Motor neuron (in vitro differentiated cells): ENCODE measurements at regions not wholly inside any gene's neighbourhood (a gene's known extent, or its start where the extent isn't known, plus 50 kb on each side); places are given as distances from the start of the nearest gene placed in this dataset.
A peak's percentile ranks its signal among the peaks of the same experiment; 100 is the strongest.

Experiments
- ATAC-seq, 8 experiments: fragments of 200-7000 bp; cut with Tn5 transposase; replicated peaks in 6 of 8; 2 replicates each; pipeline ENCODE4 v1.8.0; 2021; ENCODE audit warnings: mild to moderate bottlenecking in 8 of 8, moderate library complexity in 8 of 8
- H3K27ac ChIP-seq, 2 donors: fragments of 250-450 bp; sonication (Bioruptor Pico); 2 replicates each; pipeline ENCODE4 v1.9.0; 2021; ENCODE audit warnings: antibody characterized with exemption in 2 of 2, mild to moderate bottlenecking in 2 of 2, moderate library complexity in 1 of 2
- H3K4me1 ChIP-seq, 2 donors: fragments of 250-450 bp; sonication (Bioruptor Pico); replicated peaks in 1 of 2; 2 replicates each; pipeline ENCODE4 v1.6.1; 2021; ENCODE audit warnings: antibody characterized with exemption in 2 of 2, mild to moderate bottlenecking in 2 of 2, moderate library complexity in 1 of 2
- H3K4me3 ChIP-seq, 5 donors: fragments of 250-450 bp; sonication (Bioruptor Pico); 2 replicates each; pipeline ENCODE4 v1.9.0; 2021; ENCODE audit warnings: antibody characterized with exemption in 5 of 5, mild to moderate bottlenecking in 5 of 5, moderate library complexity in 4 of 5
- WGBS, 10 experiments: fragments of 450-650 bp; shearing (Covaris generic); methylation state at CpG; one replicate each; pipeline ENCODE4 v1.0.0; 2022; 5-methylcytosine and 5-hydroxymethylcytosine counted together
- in situ Hi-C, 9 experiments: fragments of 400-800 bp; cut with MboI; loops; one replicate each; pipeline ENCODE4 v1.15.0; 2021; ENCODE audit warnings: low sequenced_read_pairs in 9 of 9, low pct_unique_long_range_greater_than_20kb in 2 of 9; ENCODE audit not compliant: unreplicated experiment in 9 of 9

- Histone ChIP-seq H3K4me1 (peaks cover 11 to 17% of the 10 kb centered on the region in 2 donors), H3K4me3 (no peak overlapping the region), H3K27ac (no peak overlapping the region)
- 40 to 100% (median 83%) methylated on average over 1 to 4 of the region's 4 CpGs; no CpG with 5 or more reads in 1 of the 10 experiments for WGBS, 10 experiments
- in situ Hi-C loops: no loop called here
- ATAC-seq: peak in 6 of 8 experiments; percentile 53 to 76 (median 68)
Observed at GRCh38 chr10:62627983-62628382, 176.5 kb upstream of the ADO start.

- no peak overlapping the region for H3K27ac ChIP-seq
- H3K4me1 ChIP-seq: peaks cover 11 to 14% of the 10 kb centered on the region in 2 donors
- H3K4me3 ChIP-seq: no peak overlapping the region
- in situ Hi-C loops: no loop called here
- ATAC-seq: no peak
- 50 to 100% (median 88%) methylated on average over 1 of the region's 1 CpG; no CpG with 5 or more reads in 3 of the 10 experiments for WGBS, 10 experiments
Observed at GRCh38 chr10:62631241-62631640, 173.3 kb upstream of the ADO start.

- in situ Hi-C loops: no loop called here
- Histone ChIP-seq H3K27ac (no peak overlapping the region), H3K4me1 (peaks cover 4 to 6% of the 10 kb centered on the region in 2 donors), H3K4me3 (no peak overlapping the region)
- no peak for ATAC-seq
- WGBS, 10 experiments: 47 to 100% (median 79%) methylated on average over 1 to 8 of the region's 12 CpGs; no CpG with 5 or more reads in 4 of the 10 experiments
Observed at GRCh38 chr10:62632071-62632809, 172.3 kb upstream of the ADO start.

GRCh38 chr10:62633976-62634375, 170.5 kb upstream of the ADO start:
- Histone ChIP-seq H3K27ac (no peak overlapping the region), H3K4me3 (no peak overlapping the region), H3K4me1 (peaks cover 5 to 7% of the 10 kb centered on the region in 2 donors)
- ATAC-seq: no peak
- WGBS, 10 experiments: 54 to 100% (median 83%) methylated on average over 1 to 3 of the region's 3 CpGs; no CpG with 5 or more reads in 1 of the 10 experiments
- in situ Hi-C loops: no loop called here

- Histone ChIP-seq H3K27ac (no peak overlapping the region), H3K4me1 (peaks cover 5 to 7% of the 10 kb centered on the region in 2 donors), H3K4me3 (no peak overlapping the region)
- ATAC-seq: no peak
- in situ Hi-C loops: no loop called here
- 30 to 100% (median 81%) methylated on average over 1 to 2 of the region's 2 CpGs for WGBS, 10 experiments
Observed at GRCh38 chr10:62634576-62634975, 169.9 kb upstream of the ADO start.

- WGBS, 10 experiments: 29 to 93% (median 69%) methylated on average over 1 to 3 of the region's 3 CpGs; no CpG with 5 or more reads in 2 of the 10 experiments
- Histone ChIP-seq H3K4me1 (peaks cover 5 to 7% of the 10 kb centered on the region in 2 donors), H3K27ac (no peak overlapping the region), H3K4me3 (no peak overlapping the region)
- ATAC-seq: peak in 1 of 8 experiments; percentile 32
- in situ Hi-C loops: no loop called here
Observed at GRCh38 chr10:62635127-62635526, 169.4 kb upstream of the ADO start.

- ATAC-seq: no peak
- in situ Hi-C loops: no loop called here
- WGBS, 10 experiments: 74 to 100% (median 89%) methylated on average over 1 to 3 of the region's 3 CpGs
- H3K4me3 ChIP-seq: no peak overlapping the region
- no peak overlapping the region for H3K27ac ChIP-seq
- H3K4me1 ChIP-seq: peaks cover 5 to 7% of the 10 kb centered on the region in 2 donors
Observed at GRCh38 chr10:62636825-62637248, 167.7 kb upstream of the ADO start.

- ATAC-seq: peak in 2 of 8 experiments; percentile 55 to 66
- no peak overlapping the region for H3K4me3 ChIP-seq
- 25 to 90% (median 72%) methylated on average over 1 to 6 of the region's 9 CpGs for WGBS, 10 experiments
- no peak overlapping the region for H3K27ac ChIP-seq
- in situ Hi-C loops: no loop called here
- peaks cover 5 to 7% of the 10 kb centered on the region in 2 donors for H3K4me1 ChIP-seq
Observed at GRCh38 chr10:62637249-62638061, 167.1 kb upstream of the ADO start.

- in situ Hi-C loops: no loop called here
- WGBS, 10 experiments: 29 to 93% (median 73%) methylated on average over 1 to 7 of the region's 7 CpGs; no CpG with 5 or more reads in 3 of the 10 experiments
- H3K4me3 ChIP-seq: no peak overlapping the region
- ATAC-seq: peak in 2 of 8 experiments; percentile 19 to 55
- H3K27ac ChIP-seq: no peak overlapping the region
- peaks cover 5 to 7% of the 10 kb centered on the region in 2 donors for H3K4me1 ChIP-seq
Observed at GRCh38 chr10:62638062-62638477, 166.4 kb upstream of the ADO start.

GRCh38 chr10:62639144-62639543, 165.4 kb upstream of the ADO start:
- no peak overlapping the region for H3K27ac ChIP-seq
- WGBS, 10 experiments: 50 to 100% (median 69%) methylated on average over 1 to 2 of the region's 2 CpGs; no CpG with 5 or more reads in 2 of the 10 experiments
- in situ Hi-C loops: no loop called here
- no peak for ATAC-seq
- H3K4me1 ChIP-seq: peaks cover 5 to 7% of the 10 kb centered on the region in 2 donors
- H3K4me3 ChIP-seq: no peak overlapping the region

GRCh38 chr10:62640411-62640810, 164.1 kb upstream of the ADO start:
- in situ Hi-C loops: no loop called here
- H3K4me1 ChIP-seq: peaks cover 5 to 7% of the 10 kb centered on the region in 2 donors
- no peak overlapping the region for H3K27ac ChIP-seq
- peak in 3 of 8 experiments; percentile 26 to 64 (median 27) for ATAC-seq
- no peak overlapping the region for H3K4me3 ChIP-seq

GRCh38 chr10:62643606-62644587, 160.6 kb upstream of the ADO start:
- H3K4me3 ChIP-seq: no peak overlapping the region
- 80 to 100% (median 92%) methylated on average over 2 to 5 of the region's 5 CpGs for WGBS, 10 experiments
- no peaks in the 10 kb centered on the region for H3K4me1 ChIP-seq
- no peak for ATAC-seq
- in situ Hi-C loops: no loop called here
- no peak overlapping the region for H3K27ac ChIP-seq
